ENCODE measurements at regions not wholly inside any gene's neighbourhood (a gene's known extent, or its start where the extent isn't known, plus 50 kb on each side); places are given as distances from the start of the nearest gene placed in this dataset.
"Not testable (repeated sequence)": the region's sequence is repeated elsewhere in the genome, so short reads cannot be mapped to it uniquely, and the experiment has no call there.

DNA sequence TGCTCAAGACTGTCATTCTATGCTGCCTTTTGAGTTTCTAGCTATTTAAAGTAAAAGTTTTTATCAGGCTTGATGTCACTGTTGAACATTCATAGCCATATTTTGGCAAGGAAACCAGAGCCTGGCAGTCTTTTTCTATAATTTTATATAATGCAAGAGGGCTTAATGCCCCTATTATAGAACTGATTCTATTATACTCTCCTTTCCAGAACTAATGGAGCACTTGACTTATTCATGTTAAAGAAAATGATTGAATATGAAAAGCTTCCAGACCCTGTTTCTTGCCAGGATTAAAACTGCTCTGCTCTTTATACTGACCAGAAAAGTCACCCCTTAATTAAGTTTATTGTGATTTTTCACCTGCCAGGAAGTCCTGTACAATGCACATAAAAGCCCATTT is 337.6 kb upstream of the CHRM2 start:
- no peak for DNase-seq (ENCODE audit: low spot score)

DNA sequence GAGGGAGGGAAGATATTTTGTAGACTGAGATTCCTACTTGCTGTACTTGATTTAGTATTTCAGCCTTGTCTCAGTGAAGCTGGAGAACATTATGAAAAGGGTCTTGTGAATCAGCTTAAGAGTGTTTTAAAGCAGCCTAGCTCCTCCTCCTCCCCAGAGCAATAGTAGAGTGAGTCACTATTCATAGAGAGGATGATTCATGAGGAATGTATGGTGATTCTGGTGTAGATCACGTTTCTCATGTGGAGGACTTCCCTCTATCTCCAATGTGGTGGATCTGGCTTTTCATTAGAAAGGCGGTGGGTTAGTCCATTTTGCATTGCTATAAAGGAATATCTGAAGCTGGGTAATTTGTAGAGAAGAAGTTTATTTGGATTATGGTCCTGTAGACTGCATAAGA is 340.1 kb upstream of the CHRM2 start:
- DNase-seq (ENCODE audit: low spot score), result no peak

DNA sequence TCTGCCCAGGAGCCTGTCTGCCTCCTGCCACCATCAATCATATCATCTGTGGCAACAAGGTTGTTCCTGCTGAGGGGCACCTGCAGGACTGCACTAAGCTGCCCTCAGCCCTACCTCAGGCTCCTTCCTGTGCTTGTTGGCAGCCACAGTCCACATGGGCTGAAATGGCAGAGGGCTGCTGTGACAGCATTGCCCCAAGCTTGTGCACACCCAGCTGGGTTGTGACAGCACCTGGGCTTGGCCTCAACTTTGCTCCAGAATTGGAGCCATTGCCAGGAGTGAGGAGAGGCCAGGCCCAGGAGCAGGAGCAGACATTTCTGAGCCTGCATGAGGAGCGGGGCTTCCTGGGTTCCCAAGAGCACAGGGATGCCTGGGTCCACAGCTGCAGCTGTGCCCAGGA is 340.9 kb upstream of the CHRM2 start:
- no peak for DNase-seq (ENCODE audit: low spot score)

DNA sequence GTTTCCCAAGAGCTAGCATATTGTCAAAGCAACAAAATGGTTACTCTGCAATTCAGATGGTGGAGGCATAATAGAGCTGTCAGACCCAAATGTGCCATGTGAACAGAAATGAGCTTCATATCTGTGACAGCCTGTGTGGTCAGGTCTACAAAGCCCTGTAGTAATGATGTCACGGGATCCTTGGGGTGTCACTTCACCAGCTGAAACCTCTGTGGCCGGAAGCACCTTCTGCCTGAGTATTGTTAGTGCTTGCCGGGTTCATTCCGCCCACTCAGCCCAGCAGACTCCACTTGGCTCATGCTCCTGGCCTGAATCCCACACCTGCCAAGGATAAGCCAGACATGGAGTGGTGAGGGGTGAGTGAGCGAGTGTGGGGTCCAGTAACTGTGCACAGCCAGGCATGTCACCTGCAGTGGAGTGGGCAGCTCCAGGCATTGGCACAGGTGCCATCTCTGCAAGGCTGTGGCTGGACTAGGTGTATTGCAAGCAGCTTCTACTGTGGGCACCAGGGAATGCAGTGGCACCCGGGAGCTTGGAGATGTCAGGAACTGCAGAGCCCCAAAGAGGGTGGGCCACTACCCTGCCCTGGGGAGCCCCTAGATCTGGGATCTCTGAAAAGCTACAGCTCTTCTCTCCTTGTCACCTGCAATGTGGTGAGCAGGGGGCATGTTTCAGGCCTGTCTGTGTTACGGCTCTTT is 341.9 kb upstream of the CHRM2 start:
- DNase-seq (ENCODE audit: low spot score), result no peak

DNA sequence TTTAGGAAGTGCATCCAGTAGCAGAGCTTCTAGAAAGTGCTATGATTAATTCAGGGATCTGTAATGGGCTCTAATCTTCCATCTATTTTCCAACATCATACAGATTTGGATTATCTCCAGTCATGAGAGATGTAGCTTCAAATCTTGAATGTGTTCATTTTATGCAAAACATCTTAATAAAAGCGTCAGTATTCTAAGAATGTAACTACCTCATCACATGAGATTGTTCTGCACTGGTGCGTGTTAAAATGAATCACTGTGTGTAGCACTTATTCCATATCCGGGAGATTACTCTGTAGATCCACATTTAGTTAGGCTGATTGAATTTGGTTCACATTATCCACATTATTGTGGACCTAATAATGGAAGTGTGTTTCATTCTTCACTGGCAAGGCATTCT is 344.9 kb upstream of the CHRM2 start:
- no peak for DNase-seq (ENCODE audit: low spot score)

DNA sequence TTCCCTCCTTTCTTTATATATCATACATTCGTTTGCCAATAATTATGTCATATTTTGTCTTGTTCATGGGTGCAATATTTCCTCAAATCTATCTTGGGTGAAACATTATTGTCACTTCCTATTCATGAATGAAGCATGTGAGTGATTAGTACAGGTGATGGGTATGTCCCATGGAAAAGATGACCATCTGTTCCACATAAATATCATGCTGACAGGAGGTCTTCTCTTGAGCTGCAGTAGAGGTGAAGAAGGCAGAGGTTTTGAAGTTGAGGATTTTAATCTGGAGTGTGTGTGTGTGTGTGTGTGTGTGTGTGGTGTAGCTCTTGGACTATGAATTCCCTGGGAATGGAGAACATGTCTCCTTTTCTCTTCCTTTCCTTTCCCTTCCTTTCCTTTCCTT is 350.5 kb upstream of the CHRM2 start:
- no peak for DNase-seq (ENCODE audit: low spot score)

DNA sequence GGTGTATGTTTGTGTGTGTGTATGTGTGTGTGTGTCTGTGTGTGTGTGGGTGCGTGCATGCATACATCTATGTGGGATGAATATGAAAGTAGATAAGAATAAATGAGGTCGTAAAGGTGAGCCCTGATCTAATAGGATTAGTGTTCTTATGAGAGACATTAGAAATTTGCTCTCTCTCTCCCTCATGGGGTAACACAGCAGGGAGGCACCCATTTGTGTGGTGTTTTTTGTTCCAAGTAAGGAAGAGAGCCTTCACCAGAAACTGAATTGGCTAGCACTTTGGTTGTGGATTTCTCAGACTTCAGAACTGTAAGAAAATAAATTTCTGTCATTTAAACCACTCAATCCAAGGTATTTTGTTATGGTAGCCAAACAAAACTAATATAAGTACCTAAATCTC is 353.7 kb upstream of the CHRM2 start:
- no peak for DNase-seq (ENCODE audit: low spot score)

DNA sequence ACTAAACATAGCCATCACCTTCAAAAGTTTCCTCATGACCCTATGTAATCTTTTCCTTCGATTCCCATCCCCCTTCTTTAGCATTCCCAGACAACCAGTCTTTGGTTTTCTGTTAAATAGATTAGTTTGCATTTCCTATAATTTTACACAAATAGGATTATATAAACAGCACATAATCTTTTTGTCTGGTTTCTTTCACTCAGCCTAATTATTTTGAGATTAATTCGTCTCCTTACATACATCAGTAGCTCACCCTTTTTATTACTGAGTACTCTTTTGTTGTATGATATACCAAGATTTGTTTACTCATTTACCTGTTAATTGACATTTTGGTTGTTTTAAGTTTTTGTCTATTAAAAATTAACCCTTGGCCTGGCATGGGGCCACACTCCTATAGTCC is 354.7 kb upstream of the CHRM2 start:
- DNase-seq (ENCODE audit: low spot score), result no peak

DNA sequence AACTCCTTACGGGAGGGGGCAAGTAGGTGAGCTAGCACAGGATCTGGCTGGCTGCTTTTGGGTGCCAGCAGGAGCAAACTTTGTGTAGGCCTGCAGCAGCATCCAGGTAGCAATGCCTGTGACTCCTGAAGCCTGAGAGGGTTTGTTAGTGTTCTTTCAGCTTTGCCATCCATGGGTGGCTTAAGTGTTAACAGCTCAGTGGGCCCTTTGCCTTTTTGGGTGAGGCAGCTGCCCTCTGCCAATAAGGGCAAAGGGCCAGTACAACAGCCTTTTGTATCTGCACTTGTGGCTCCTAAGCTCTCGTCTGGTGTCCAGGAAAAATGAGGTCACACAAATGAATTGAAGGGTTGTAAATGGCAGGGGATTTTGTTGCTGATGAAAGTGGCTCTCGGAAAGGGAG is 359.0 kb upstream of the CHRM2 start:
- DNase-seq (ENCODE audit: low spot score), result no peak

DNA sequence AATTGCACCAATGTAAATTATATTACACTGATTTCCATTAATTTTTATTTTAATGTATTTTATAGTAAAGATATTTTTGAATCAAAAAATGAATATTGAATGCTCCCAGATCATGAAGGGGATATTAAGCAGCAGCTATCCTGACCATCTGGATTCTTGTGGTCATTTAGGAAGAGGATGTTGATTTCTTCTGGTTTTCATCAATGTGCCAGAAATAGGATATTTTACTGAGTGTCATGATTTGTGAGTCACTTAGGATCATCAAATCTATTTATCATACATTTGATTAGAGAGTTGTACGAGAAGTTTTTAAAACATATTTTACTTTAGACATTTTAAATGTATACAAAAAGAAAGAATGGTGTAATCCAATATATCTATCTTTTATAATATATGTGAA is 366.3 kb upstream of the CHRM2 start:
- no peak for DNase-seq (ENCODE audit: low spot score)

DNA sequence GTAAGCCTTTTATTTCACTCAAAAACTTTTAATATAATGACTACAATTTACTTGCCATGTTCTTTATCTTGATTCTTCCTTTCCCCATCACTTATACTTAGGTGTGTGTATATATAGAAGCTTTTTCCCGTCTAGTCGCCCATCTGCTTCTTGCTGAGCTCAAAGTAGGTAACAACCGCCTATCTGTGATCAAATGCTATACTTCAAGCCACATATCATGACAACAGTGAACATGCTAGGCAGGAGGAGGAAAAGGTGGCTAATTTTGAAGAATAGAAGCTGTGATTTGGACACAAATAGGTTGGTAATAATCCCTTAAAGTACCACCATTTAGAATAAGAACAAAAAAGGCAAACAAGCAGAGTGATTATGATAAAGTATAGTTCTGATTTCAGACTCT is 367.3 kb upstream of the CHRM2 start:
- DNase-seq (ENCODE audit: low spot score), result no peak

DNA sequence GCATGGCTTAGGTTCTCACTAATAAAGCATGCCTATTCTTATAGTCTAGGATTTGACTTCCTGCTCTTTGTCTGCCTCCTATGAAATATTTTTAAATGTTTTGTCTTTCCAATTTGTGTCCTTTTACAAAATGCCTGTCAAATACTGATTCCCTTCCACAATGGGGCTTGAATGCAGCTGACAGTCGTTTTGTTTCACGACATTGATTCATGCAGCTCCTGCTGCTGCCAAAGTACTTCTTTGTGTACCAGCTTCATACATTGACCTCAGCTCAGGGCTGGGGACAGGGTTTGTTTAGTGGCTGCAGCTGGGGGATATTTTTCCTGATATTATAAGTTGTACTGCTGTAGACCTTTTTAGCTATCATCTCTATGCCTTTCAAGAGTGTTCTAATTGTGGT is 371.9 kb upstream of the CHRM2 start:
- no peak for DNase-seq (ENCODE audit: low spot score)

DNA sequence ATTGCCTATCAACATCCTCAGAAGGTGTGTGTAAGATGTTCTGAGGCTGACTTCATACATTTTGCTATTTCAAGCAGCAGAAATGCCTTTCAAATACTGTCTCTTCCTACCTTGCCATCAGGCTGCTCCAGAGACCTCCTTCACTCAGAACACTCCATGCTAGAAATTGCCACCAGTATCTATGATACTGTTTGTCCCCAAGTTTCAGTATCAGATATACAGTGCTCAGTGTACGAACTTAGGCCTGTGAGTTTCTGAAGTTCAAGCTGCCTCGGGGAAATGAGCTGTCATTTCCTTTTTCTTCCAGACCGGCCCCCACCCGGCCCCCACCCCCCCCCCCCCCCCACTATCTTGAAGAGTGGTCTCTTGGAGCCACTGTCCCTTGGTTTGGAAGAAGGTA is 373.4 kb upstream of the CHRM2 start:
- no peak for DNase-seq (ENCODE audit: low spot score)

DNA sequence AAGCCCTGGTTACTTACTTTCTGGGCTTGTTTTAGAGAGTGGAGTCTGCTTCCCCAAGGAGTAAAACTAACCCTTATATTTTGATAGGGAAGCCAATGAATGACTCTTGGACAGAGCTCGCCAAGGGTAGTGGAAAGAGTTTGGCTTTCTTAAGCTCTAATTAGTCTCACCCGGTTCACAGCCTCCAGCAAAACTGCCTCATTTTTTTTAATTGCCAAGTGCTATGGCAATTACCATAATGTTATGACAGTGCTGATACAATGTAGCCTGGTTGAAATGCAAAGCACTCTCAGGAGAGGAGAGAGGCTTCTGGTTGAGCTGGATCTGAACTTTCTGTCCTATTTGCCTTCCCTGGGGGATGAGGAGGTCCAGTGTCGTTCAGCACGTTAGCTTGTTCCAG is 376.1 kb upstream of the CHRM2 start:
- DNase-seq (ENCODE audit: low spot score), result no peak

DNA sequence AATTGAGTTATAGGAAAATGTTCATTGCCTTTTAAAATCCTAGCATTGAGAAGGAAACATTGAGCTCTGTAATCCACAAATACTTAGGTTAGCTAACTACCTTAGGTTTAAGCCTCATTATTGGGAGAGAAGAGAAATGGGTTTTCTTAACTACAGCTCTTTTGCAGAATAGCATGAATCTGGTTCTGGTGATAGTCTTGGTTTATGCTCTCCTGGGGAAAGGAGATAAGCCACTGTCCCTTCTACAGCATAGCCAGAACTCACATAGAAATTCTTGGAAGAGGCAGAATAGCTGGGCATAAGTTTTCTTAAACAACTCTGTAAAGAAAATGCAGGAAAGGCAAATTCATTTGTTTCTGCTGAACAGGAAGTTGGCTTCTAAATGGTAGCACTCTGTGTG is 378.6 kb upstream of the CHRM2 start:
- DNase-seq (ENCODE audit: low spot score), result no peak

DNA sequence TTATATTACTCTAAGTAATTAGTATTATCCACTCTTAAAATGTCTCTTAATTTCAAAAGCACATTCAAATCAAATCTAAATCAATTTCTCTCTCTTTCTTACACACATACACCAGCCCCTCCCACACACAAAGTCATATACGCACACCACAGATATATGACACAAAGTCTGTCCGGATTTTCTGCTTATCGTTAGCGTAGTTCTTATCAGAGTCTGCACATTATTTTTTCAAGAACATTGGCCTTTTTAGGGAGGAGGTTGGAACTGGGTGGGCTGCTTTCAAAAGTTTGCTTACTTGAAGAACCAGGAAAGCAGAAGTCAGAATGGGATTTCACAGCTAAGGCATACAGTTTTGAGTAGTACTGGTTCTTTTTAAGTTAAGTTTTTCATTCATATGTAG is 387.6 kb upstream of the CHRM2 start:
- no peak for DNase-seq (ENCODE audit: low spot score)

DNA sequence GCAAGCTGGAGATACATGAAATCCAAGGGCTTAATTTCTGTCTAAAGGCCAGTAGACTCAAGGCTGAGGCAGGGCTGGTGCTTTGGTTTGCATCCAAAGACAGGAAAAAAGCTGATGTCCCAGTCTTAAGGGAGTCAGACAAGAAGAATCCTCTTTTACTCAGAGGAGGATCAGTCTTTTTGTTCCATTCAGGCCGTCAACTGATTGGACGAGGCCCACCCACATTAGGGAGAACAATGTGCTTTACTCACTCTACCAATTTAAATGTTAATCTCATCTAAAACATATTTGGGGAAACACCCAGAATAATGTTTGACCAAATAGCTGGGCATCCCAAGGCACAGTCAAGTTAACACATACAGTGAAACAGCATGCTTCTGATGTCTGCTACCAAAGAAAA is 388.5 kb upstream of the CHRM2 start:
- no peak for DNase-seq (ENCODE audit: low spot score)

DNA sequence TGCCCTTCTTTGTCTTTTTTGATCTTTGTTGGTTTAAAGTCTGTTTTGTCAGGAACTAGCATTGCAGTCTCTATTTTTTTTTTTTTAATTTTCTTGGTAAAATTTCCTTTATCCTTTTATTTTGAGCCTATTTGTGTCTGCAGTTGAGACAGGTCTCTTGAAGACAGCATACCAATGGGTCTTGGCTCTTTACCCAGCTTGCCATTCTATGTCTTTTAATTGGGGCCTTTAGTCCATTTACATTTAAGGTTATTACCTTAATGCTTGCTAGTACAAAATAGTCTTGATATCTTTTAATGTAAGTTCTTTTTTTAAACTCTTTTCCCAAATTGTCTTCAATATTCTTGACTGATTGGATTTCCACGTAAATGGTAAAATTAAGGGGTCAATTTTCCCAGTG is 398.3 kb upstream of the CHRM2 start:
- no peak for DNase-seq (ENCODE audit: low spot score)

DNA sequence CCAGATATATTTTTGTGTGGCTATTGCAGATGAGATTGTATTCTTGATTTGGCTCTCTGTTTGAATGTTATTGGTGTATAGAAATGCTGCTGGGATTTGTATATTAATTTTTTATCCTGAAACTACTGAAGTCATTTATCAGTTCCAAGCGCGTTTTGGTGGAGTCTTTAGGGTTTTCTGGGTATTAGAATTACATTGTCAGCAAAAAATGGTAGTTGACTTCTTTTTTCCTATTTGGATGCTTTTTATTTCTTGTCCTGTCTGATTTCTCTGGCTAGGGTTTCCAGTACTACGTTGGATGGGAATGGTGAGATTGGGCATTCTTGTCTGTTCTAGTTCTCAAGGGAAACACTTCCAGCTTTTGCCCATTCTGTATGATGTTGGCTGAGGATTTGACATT is 415.5 kb upstream of the CHRM2 start:
- DNase-seq (ENCODE audit: low spot score), result no peak

DNA sequence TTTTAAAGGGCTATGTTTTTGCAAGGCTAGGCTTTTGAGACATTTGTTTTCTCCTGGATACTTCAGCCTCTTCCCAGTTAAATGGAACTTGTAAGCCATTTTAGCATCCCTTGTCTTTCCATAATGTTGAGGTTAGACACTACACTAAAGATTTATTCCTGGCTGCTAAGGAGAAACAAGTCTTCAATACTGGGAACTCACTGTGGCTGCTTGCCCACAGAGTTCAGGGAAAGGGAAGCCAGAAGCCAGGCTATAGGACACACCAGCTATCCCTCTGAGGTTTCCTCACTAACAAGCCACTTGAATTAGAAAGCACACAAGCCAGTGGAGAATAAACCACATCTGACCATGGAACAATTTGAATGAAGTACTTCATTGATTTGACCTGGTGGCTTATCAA is 421.7 kb upstream of the CHRM2 start:
- DNase-seq (ENCODE audit: low spot score), result no peak

DNA sequence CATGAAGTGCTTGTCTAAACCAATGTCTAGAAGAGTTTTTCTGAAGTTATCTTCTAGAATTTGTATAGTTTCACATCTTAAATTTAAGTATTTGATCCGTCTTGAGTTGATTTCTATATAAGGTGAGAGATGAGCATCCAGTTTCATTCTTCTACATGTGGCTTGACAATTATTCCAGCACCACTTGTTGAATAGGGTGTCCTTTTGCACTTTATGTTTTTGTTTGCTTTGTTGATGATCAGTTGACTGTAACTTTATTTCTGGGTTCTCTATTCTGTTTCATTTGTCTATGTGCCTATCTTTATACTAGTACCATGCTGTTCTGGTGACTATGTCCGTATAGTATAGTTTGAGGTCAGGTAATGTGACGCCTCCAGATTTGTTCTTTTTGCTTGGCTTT is 426.6 kb upstream of the CHRM2 start:
- DNase-seq (ENCODE audit: low spot score), result no peak

DNA sequence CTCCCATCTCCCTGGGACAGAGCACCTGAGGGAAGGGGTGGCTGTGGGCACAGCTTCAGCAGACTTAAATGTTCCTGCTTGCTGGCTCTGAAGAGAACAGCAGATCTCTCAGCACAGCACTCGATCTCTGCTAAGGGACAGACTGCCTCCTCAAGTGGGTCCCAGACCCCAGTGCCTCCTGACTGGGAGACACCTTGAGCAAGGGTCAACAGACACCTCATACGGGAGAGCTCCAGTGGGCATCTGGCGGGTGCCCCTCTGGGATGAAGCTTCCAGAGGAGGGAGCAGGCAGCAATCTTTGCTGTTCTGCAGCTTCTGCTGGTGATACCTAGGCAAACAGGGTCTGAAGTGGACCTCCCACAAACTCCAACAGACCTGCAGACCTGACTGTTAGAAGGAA is 436.7 kb upstream of the CHRM2 start:
- DNase-seq (ENCODE audit: low spot score), result not testable (repeated sequence)

DNA sequence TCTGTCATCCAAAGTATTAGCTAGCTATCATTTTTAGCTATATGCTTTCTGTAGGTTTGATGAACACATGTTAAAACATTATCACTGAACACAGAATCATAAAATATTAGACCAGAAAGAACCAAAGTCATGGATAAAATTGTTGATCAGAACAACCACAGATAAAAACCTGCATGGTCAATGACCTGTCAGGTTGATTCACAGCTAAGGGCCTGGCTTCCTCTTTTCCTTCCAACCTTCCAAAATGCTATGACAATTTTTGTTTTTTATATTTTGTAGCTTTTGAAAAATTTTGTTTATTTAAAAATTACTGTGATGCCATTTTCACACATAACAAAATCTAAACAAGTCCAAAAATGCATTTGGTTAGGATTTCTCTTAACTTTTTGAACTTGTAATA is 444.4 kb upstream of the CHRM2 start:
- DNase-seq (ENCODE audit: low spot score), result no peak

DNA sequence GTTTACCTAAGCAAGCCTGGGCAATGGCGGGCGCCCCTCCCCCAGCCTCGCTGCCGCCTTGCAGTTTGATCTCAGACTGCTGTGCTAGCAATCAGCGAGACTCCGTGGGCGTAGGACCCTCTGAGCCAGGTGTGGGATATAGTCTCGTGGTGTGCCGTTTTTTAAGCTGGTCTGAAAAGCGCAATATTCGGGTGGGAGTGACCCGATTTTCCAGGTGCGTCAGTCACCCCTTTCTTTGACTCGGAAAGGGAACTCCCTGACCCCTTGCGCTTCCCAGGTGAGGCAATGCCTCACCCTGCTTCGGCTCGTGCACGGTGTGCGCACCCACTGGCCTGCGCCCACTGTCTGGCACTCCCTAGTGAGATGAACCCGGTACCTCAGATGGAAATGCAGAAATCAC is 442.6 kb upstream of the MTPN start:
- DNase-seq (ENCODE audit: low spot score), result not testable (repeated sequence)

DNA sequence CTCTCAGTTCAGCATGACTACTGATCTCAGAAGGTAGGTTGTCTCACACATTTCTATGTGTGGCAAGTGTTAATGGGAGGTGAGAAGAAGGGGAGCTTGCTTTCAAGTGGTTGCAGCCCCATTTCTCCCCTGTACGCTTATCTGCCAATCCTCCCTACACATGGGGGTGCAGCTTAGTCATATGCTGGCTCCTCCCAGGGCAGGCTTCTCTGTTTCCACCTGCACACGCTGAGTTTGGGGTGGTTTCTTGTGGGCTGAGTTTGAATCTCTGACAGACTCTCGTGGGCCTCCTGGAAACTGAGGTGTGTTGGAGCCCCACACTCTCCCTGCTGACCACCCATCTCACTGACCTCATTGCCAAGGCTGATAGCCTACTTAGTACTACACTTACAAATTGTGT is 435.8 kb upstream of the MTPN start:
- no peak for DNase-seq (ENCODE audit: low spot score)

Measured in ecto neural progenitor cell (in vitro differentiated cells).